HCT116 (cell line): ENCODE measurements at regions not wholly inside any gene's neighbourhood (a gene's known extent, or its start where the extent isn't known, plus 50 kb on each side); places are given as distances from the start of the nearest gene placed in this dataset.

ENCODE experiments used
- ATAC-seq: fragments of 200-7000 bp; cut with Tn5 transposase; 2 replicates; pipeline ENCODE4 v1.9.1; 2020; ENCODE audit warnings: mild to moderate bottlenecking, moderate library complexity
- BruUV-seq: library from RNA; stranded (reverse); fragments of 400-500 nt; replicated peaks from 2 replicates; lab custom pipeline; 2021; lab: Mats Ljungman, UMichigan
- CTCF ChIA-PET: fragments of 300-600 bp; sonication (Branson Sonifier 250); formaldehyde crosslinking; loops from one replicate; lab custom pipeline; 2021; ENCODE audit warnings: antibody characterized with exemption; lab: Charles Lee
- POLR2A ChIA-PET: fragments of 300-600, 350-600 bp; sonication (Branson Sonifier 250); formaldehyde crosslinking; loops from one replicate; lab custom pipeline; 2021; ENCODE audit warnings: antibody characterized with exemption; lab: Charles Lee
- RAD21 ChIA-PET, 2 experiments: fragments of 300-600 bp; sonication (Branson Sonifier 250); formaldehyde crosslinking; loops; one replicate each; lab custom pipeline; 2023; ENCODE audit warnings: low total read pairs in 2 of 2; ENCODE audit not compliant: uncharacterized antibody in 2 of 2, unreplicated experiment in 2 of 2, low non-redundant PET in 1 of 2; lab: Charles Lee
- DNase-seq: peaks from one replicate; pipeline ENCODE4 v3.0.0-alpha.2; 2010; ENCODE audit warnings: low read depth, low spot score
- H2AFZ ChIP-seq: fragments of 200-600 bp; shearing (Covaris generic), sonication (generic); 2 replicates; pipeline ENCODE4 v1.6.1; 2017; ENCODE audit warnings: low read depth, mixed run types, mixed read lengths, antibody characterized with exemption, low read length; ENCODE audit not compliant: poor library complexity, severe bottlenecking
- H3K27ac ChIP-seq: 2 replicates; pipeline ENCODE4 v1.5.1; 2012; ENCODE audit warnings: low read depth, low read length
- H3K27me3 ChIP-seq: fragments of 200-600 bp; sonication (generic); 2 replicates; pipeline ENCODE4 v1.6.1; 2016; ENCODE audit warnings: mixed run types, low read length, mixed read lengths; ENCODE audit not compliant: insufficient read depth
- H3K36me3 ChIP-seq, 2 experiments: fragments of 200-500 bp in 1 of 2; fragments of 200-600 bp in 1 of 2; sonication (Bioruptor generic) in 1 of 2; sonication (generic) in 1 of 2; 2 replicates each; pipeline versions ENCODE4 v1.5.1 to v1.6.1; 2014 to 2016; ENCODE audit warnings: low read length in 2 of 2, inconsistent platforms in 1 of 2, mixed read lengths in 1 of 2, mixed run types in 1 of 2; ENCODE audit not compliant: insufficient read depth in 2 of 2, control insufficient read depth in 1 of 2
- H3K4me1 ChIP-seq, 2 experiments: fragments of 200-600 bp in 1 of 2; sonication (generic) in 1 of 2; 2 replicates each; pipeline versions ENCODE4 v1.5.1 to v1.6.1; 2012 to 2017; ENCODE audit warnings: low read length in 2 of 2, inconsistent platforms in 1 of 2, mild to moderate bottlenecking in 1 of 2, mixed read lengths in 1 of 2, mixed run types in 1 of 2, moderate library complexity in 1 of 2; ENCODE audit not compliant: insufficient read depth in 2 of 2, control insufficient read depth in 1 of 2
- H3K4me2 ChIP-seq: fragments of 200-600 bp; sonication (generic); 2 replicates; pipeline ENCODE4 v1.6.1; 2017; ENCODE audit warnings: mixed run types, low read length, mixed read lengths
- H3K4me3 ChIP-seq, 2 experiments: fragments of 200-600 bp in 1 of 2; sonication (generic) in 1 of 2; replicated peaks in 1 of 2; 2 replicates each; pipeline ENCODE4 v1.5.1; 2011 to 2016; ENCODE audit warnings: low read length in 2 of 2, control low read depth in 1 of 2, low read depth in 1 of 2, mild to moderate bottlenecking in 1 of 2, mixed read lengths in 1 of 2, mixed run types in 1 of 2
- H3K79me2 ChIP-seq: fragments of 200-600 bp; sonication (generic); 2 replicates; pipeline ENCODE4 v1.6.1; 2017; ENCODE audit warnings: mild to moderate bottlenecking, mixed run types, low read length, moderate library complexity, mixed read lengths; ENCODE audit not compliant: insufficient read depth
- H3K9ac ChIP-seq: fragments of 200-600 bp; sonication (generic); 2 replicates; pipeline ENCODE4 v1.6.1; 2016; ENCODE audit warnings: low read length, mixed read lengths
- H3K9me2 ChIP-seq: fragments of 200-600 bp; sonication (generic), shearing (Covaris generic); 2 replicates; pipeline ENCODE4 v1.6.1; 2017; ENCODE audit warnings: mixed run types, mild to moderate bottlenecking, moderate library complexity; ENCODE audit not compliant: insufficient read depth
- H3K9me3 ChIP-seq, 2 experiments: fragments of 200-500 bp in 1 of 2; fragments of 200-600 bp in 1 of 2; sonication (Bioruptor generic) in 1 of 2; sonication (generic) in 1 of 2; 2 replicates each; pipeline ENCODE4 v1.6.1; 2014 to 2017; ENCODE audit warnings: low read length in 2 of 2, mixed read lengths in 2 of 2, inconsistent platforms in 1 of 2, low read depth in 1 of 2, mild to moderate bottlenecking in 1 of 2, mixed run types in 1 of 2, moderate library complexity in 1 of 2; ENCODE audit not compliant: control insufficient read depth in 1 of 2, insufficient read depth in 1 of 2
- H4K20me1 ChIP-seq: fragments of 200-600 bp; sonication (generic), shearing (Covaris generic); 2 replicates; pipeline ENCODE4 v1.6.1; 2017; ENCODE audit warnings: mixed run types, mild to moderate bottlenecking, moderate library complexity; ENCODE audit not compliant: insufficient read depth
- CBX3 ChIP-seq: IDR thresholded peaks from 2 replicates; pipeline ENCODE4 v1.6.1; 2012; ENCODE audit warnings: low read depth
- CTCF ChIP-seq, 3 experiments: fragments of 200-600 bp in 1 of 3; sonication (generic) in 1 of 3; IDR thresholded peaks in 2 of 3; conservative IDR thresholded peaks in 1 of 3; 2 replicates each; pipeline ENCODE4 v1.5.1; 2012 to 2017; ENCODE audit warnings: low read depth in 2 of 3, low read length in 2 of 3, antibody characterized with exemption in 1 of 3, borderline replicate concordance in 1 of 3, control low read depth in 1 of 3, mild to moderate bottlenecking in 1 of 3, mixed read lengths in 1 of 3, mixed run types in 1 of 3, moderate library complexity in 1 of 3; ENCODE audit not compliant: insufficient read depth in 1 of 3
- EGR1 ChIP-seq: IDR thresholded peaks from 2 replicates; pipeline ENCODE4 v1.6.1; 2012; ENCODE audit warnings: low read depth
- EZH2 ChIP-seq: fragments of 200-600 bp; sonication (generic); IDR thresholded peaks from 2 replicates; pipeline ENCODE4 v1.6.1; 2017; ENCODE audit warnings: antibody characterized with exemption, mixed run types
- EZH2phosphoT487 ChIP-seq: fragments of 200-600 bp; IDR thresholded peaks from 2 replicates; pipeline ENCODE4 v1.6.1; 2018; ENCODE audit warnings: antibody characterized with exemption, borderline replicate concordance
- FOSL1 ChIP-seq: IDR thresholded peaks from 2 replicates; pipeline ENCODE4 v1.6.1; 2012; ENCODE audit warnings: low read depth
- JUND ChIP-seq: IDR thresholded peaks from 2 replicates; pipeline ENCODE4 v1.6.1; 2012
- POLR2A ChIP-seq: IDR thresholded peaks from 2 replicates; pipeline ENCODE4 v1.7.0; 2011; ENCODE audit warnings: borderline replicate concordance; ENCODE audit not compliant: insufficient read depth, insufficient read length; ENCODE audit errors: extremely low read depth
- POLR2AphosphoS5 ChIP-seq: IDR thresholded peaks from 2 replicates; pipeline ENCODE4 v1.6.1; 2011; ENCODE audit warnings: mild to moderate bottlenecking, low read depth, low read length, moderate library complexity
- RAD21 ChIP-seq: IDR thresholded peaks from 2 replicates; pipeline ENCODE4 v1.6.1; 2012; ENCODE audit warnings: low read depth, mild to moderate bottlenecking
- SIN3A ChIP-seq: IDR thresholded peaks from 2 replicates; pipeline ENCODE4 v1.6.1; 2012; ENCODE audit warnings: low read depth
- SP1 ChIP-seq: IDR thresholded peaks from 2 replicates; pipeline ENCODE4 v1.6.1; 2012; ENCODE audit warnings: low read depth
- SRF ChIP-seq: IDR thresholded peaks from 2 replicates; pipeline ENCODE4 v1.6.1; 2012; ENCODE audit warnings: low read depth
- YY1 ChIP-seq: IDR thresholded peaks from 2 replicates; pipeline ENCODE4 v1.6.1; 2011; ENCODE audit warnings: low read length, low read depth, moderate library complexity, mild to moderate bottlenecking; ENCODE audit not compliant: insufficient replicate concordance; ENCODE audit errors: extremely low read depth
- ZBTB33 ChIP-seq: IDR thresholded peaks from 2 replicates; pipeline ENCODE4 v1.6.1; 2011; ENCODE audit warnings: mild to moderate bottlenecking, low read length, moderate library complexity; ENCODE audit not compliant: insufficient replicate concordance; ENCODE audit errors: extremely low read depth
- ZFX ChIP-seq: fragments of 450-650 bp; IDR thresholded peaks from 2 replicates; pipeline ENCODE4 v1.6.1; 2017
- ZNF274 ChIP-seq: fragments of 200-500 bp; sonication (Bioruptor generic); IDR thresholded peaks from 2 replicates; pipeline ENCODE4 v1.6.1; 2014; ENCODE audit warnings: mild to moderate bottlenecking, low read depth, low read length, inconsistent platforms
- intact Hi-C: fragments of 100-400 bp; cut with micrococcal nuclease; formaldehyde crosslinking; loops from 2 replicates; pipeline ENCODE4 v1.10.0; 2022
- TF ChIP-seq, protein P1 (sequence below): IDR thresholded peaks from 2 replicates; pipeline ENCODE4 v1.6.1; 2012

DNA sequence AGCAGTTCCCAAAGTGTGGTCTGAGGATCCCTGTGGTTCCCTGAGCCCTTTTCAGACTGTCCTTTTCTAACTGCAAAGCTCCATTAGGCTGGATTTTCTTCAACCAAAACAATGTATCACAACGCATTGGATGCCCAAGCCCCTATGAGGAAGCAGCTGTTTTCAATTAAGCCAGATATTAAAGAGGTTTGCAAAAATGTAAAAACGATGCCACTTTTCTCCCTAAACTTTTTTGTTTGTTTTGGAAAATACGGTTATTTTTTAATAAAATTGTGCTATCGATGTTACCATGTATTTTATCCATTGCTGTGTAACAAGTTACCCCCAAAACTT lies 170.4 kb upstream of the BCOR start:
- no TSS peak for BruUV-seq
- ChIA-PET CTCF (no interaction called here), POLR2A (no interaction called here)

More for the DNA sequence above, 170.4 kb upstream of the BCOR start:
- H3K27ac ChIP-seq = no peak overlapping the region
- H3K79me2 ChIP-seq = no peaks in the 10 kb centered on the region
- H3K9ac ChIP-seq = no peak overlapping the region
- H3K4me1 ChIP-seq = peaks cover 4 to 23% of the 10 kb centered on the region in 2 experiments; a peak in 3 of 4 replicates
- intact Hi-C loops = loop anchor here (5.0 to 10.0 kb wide), 3 partner anchors 93 to 613 kb away; no protein-coding TSS in a partner anchor
- no peaks in the 10 kb centered on the region for H3K27me3 ChIP-seq
- H3K9me2 ChIP-seq = no peaks in the 10 kb centered on the region
- H4K20me1 ChIP-seq = no peaks in the 10 kb centered on the region
- RAD21 ChIA-PET = no interaction called here
- TF ChIP-seq CBX3 (no peak), POLR2AphosphoS5 (no peak), SP1 (no peak), EGR1 (no peak), POLR2A (no peak), SIN3A (no peak), YY1 (no peak), JUND (no peak), SRF (no peak), RAD21 (no peak), EZH2 (no peak), ZFX (no peak), CTCF (IDR thresholded peaks at IDR 0.05 in 2 of 3, conservative IDR thresholded peaks at IDR 0.05 in 1 of 3; ENCODE audit: borderline replicate concordance in 1 of 3, insufficient read depth in 1 of 3, low read depth in 2 of 3, low read length in 2 of 3) (no peak), EZH2phosphoT487 (no peak), ZNF274 (no peak), ZBTB33 (no peak), FOSL1 (no peak)
- TF ChIP-seq, protein P1, sequence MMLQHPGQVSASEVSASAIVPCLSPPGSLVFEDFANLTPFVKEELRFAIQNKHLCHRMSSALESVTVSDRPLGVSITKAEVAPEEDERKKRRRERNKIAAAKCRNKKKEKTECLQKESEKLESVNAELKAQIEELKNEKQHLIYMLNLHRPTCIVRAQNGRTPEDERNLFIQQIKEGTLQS = no peak
- no peaks in the 10 kb centered on the region for H3K9me3 ChIP-seq
- no peak overlapping the region for H3K4me3 ChIP-seq
- no peak overlapping the region for H3K4me2 ChIP-seq
- H3K36me3 ChIP-seq = no peaks in the 10 kb centered on the region
- ATAC-seq (no peak), DNase-seq (no peak)
- no peak overlapping the region for H2AFZ ChIP-seq
